ENCODE measurements at regions not wholly inside any gene's neighbourhood (a gene's known extent, or its start where the extent isn't known, plus 50 kb on each side); places are given as distances from the start of the nearest gene placed in this dataset.

DNA sequence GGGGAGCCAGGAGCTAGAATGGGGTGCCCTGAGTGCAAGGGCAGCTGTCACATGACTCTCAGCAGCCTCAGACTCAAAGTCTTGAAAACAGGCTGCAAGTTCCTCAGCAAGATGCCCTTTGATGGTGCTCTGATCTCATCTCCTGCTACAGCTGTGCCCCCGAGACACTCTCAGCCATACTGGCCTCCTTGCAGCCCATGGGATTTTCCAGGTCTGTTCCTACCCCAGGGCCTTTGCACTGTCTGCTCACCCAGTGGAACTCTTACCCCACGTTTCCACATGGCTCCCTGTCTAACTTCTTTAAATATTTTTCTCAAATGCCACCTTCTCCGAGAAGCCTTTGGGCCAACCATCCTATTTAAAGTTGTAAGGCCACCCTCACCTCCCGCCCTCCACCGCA is 146.9 kb downstream of the C16orf95 start:
- DNase-seq: no peak

DNA sequence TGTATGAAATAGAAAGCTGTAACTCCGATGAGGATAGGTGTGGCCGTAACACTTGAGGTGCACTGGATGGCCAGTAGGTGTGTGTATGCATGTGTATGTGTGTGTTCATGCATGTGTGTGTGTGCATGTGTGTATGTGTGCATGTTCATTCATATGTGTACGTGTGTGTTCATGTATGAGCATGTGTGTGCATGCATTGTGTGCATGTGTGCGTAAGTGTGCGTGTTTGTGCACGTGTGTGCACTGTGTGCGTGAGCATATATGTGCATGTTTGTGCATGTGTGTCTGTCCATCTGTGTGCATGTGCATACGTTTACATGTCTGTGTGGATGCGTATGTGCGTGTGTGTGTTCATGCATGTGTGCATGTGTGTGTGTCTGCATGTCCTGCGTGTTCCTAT is 145.5 kb downstream of the C16orf95 start:
- no peak for DNase-seq

GRCh38 chr16:87172632-87173031 is 144.6 kb downstream of the C16orf95 start:
- no peak for DNase-seq

GRCh38 chr16:87173294-87173893 is 143.8 kb downstream of the C16orf95 start:
- DNase-seq: no peak

DNA sequence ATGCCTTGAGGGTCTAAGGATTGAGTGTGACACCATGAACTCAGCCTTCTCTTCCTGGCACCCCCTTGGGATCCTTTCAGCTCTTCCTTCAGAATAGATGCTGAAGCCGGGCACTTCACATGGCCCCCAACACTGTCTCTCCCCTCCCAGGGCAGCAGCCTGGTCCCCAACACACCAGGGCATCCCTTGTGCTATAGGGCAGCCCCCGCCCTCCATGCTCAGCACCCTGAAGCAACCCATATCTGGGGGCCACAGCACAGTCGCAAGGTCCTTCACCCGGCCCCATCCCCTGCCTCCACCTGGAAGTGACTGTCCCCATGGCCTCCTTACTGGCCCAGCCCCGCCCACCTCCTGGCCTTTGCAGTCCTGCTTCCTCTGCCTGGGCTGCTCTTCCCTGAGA is 143.1 kb downstream of the C16orf95 start:
- DNase-seq: no peak

DNA sequence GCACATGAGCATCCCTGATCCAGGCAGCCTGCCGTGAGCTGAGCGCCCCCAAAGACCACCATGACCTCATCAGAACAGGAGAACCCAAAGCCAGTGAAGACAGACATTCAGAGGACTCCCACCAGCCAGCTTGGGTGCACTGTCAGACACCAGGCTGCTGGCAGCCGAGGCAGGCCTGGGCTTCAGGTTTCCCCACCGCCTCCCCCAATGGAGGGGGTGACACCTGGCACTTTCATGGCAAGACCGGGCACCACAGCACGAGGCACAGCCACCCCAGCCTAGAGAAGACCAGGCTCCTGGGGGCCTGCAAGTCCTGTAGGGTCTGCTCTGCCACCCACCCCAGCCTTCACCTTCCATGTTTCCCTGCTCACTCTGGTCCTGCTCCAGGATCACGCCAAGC is 140.5 kb downstream of the C16orf95 start:
- DNase-seq: no peak

- DNase-seq: no peak
Measured at GRCh38 chr16:87177673-87178072, 139.5 kb downstream of the C16orf95 start.

GRCh38 chr16:87178177-87178863 is 138.9 kb downstream of the C16orf95 start:
- DNase-seq: no peak

DNA sequence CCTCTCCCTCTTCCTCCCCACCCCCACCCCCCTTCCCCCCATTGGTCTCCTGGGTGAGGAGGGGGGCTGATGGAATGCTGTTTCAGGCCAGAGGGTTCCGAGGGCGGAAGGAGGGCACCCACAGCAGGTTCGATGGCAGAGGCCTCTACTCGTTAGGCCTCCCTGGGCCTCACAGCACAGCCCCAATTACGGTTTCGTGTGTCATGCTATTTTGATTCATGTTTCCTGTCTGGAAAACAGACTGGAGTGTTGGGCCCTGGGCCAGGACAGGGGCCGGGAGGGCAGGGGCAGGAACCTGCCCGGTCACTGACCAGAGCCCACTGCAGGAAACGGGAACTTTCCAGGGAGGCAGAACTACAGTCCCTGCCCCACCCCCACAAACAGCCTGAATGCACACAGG is 138.2 kb downstream of the C16orf95 start:
- DNase-seq: no peak

GRCh38 chr16:87180069-87180468 is 137.1 kb downstream of the C16orf95 start:
- DNase-seq: no peak

GRCh38 chr16:87182759-87183158 is 134.4 kb downstream of the C16orf95 start:
- no peak for DNase-seq

DNA sequence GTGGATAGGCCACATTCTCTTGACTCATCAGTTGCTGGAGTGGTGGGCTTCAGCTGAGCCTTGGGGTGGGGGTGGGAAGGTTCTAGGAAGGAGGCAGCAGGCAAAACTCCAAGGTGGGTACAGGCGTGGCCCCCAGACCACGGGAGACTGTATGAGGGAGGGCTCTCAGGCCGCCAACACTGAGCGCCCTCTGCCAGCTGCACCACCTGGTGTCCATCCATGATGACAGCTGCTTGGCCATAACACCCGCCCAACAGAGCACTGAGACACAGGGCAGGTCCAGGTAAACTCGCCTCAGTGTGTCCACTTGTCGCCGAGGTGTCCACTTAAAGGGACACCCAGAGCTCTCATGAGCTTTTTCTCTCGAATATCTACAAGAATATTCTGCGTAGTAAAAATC is 133.5 kb downstream of the C16orf95 start:
- DNase-seq: no peak

- DNase-seq: no peak
Measured at GRCh38 chr16:87185308-87185707, 131.9 kb downstream of the C16orf95 start.

GRCh38 chr16:87185983-87186382 is 131.2 kb downstream of the C16orf95 start:
- no peak for DNase-seq

GRCh38 chr16:87186446-87186845 is 130.7 kb downstream of the C16orf95 start:
- no peak for DNase-seq

DNA sequence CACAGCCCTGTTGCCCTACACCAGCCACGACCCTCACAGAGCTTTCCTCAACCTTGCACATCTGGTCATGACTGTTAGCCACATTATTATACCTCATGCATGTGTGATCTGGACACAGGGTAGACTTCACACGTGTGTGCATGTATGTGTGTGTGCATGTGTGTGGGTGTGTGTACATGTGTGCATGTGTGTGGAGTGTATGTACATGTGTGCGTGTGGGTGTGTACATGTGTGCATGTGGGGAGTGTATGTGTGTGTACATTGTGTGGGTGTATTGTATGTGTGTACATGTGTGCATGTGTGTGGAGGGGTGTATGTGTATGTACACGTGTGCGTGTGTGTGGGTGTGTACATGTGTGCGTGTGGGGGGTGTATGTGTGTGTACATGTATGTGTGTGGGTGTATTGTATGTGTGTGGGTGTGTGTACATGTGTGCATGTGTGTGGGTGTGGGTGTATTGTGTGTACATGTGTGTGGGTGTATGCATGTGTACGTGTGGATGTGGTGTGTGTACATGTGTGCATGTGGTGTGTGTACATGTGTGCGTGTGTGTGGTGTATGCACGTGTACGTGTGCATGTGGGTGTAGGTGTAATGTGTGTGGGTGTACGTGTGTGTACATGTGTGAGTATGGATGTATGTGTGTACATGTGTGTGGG is 130.2 kb downstream of the C16orf95 start:
- no peak for DNase-seq

GRCh38 chr16:87188104-87188503 is 129.1 kb downstream of the C16orf95 start:
- DNase-seq: no peak

GRCh38 chr16:87189426-87189825 is 127.8 kb downstream of the C16orf95 start:
- DNase-seq: no peak

DNA sequence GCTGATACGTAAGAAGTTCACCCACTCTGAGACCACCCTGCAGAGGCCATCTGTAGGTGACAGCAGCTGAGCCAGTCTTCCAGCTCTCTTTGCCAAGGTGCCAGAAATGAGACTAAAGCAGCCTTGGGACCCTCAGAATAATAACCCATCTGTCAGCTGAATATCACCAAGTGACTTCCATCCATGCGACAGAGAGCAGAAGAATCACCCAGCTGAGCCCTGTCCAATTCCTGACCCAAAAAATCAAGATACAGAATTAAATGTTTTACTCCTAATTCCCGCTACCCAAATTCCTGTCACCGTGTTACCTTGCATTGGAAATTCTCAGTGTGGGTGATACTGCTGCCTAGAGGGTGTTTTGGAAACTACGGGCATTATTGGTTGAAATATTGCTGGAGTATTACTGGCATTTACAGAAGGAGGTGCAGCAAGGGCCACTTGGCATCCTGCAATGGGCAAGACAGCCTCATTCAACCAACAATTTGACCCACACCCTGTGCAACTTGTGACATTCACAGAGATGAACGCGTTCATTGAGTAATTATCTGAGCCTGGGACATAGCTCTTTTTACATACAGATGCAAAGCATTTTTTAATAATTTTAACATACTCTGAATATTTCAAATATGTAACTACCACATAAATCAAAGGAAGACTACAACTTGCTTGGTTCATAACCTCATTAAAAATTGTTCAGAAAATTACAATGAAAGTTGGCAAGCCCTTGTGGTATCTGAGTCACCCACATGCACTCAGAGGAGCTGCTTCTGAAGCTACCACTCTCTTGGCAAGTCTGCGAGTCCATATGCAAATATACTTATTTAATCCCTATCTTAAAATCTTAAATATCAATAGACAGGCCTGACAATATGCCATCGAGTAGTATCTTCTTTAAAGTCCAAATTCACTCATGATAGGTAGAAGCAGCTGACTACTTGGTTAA is 126.6 kb downstream of the C16orf95 start:
- DNase-seq: no peak

- DNase-seq: no peak
Measured at GRCh38 chr16:87192452-87193073, 124.6 kb downstream of the C16orf95 start.

DNA sequence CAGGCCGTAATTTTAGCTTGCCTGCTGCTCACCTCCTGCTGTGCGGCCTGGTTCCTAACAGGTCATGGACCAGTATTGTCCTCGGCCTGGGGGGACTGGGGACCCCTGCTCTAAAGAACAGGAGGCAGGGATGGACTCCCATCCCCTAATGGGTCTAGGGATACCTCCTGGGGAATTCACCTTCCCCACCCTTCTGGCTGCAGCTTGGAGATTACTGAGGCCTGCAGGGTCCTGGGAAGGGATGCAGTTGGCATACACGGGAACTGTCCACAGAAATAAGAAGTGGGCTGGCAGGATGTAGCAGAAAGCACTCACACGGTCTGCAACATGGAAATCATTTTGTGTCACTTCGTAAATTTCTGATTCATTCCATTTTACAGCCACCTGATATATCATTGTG is 123.0 kb downstream of the C16orf95 start:
- DNase-seq: no peak

DNA sequence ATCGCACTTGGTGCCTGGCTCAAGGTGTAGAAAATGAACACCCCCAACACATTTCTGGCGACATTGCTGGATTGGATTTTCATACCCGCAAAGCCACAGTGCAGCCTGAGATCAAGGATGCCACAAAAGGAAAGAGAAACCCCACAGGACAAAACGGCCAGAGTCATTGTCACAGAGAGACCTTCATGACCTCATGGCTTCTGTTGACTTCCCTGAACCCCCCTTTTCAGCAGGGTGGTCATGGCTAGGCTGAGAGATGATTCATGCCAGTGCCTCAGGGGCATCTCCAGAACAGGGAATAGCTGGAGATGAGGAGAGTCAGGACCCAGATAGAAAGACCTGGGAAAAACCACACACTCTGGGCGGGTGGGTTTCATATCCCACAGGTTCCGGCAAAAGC is 122.0 kb downstream of the C16orf95 start:
- DNase-seq: no peak

GRCh38 chr16:87196231-87196630 is 121.0 kb downstream of the C16orf95 start:
- DNase-seq: no peak

Data from activated naive CD4-positive, alpha-beta T cell treated with anti-CD3 and anti-CD28 coated beads, Interleukin-2, amount 50 U/mL, for 16 hours (primary cell).